T47D (cell line): ENCODE measurements at regions not wholly inside any gene's neighbourhood (a gene's known extent, or its start where the extent isn't known, plus 50 kb on each side); places are given as distances from the start of the nearest gene placed in this dataset.
"Not testable (repeated sequence)": the region's sequence is repeated elsewhere in the genome, so short reads cannot be mapped to it uniquely, and the experiment has no call there.

Experiments used
- DNase-seq, 2 experiments: peaks; one replicate each; pipeline versions ENCODE4 v3.0.0 to v3.0.0-alpha.2; 2011 to 2012; ENCODE audit warnings: low read depth in 1 of 2, low spot score in 1 of 2
- JUND ChIP-seq: IDR thresholded peaks from 2 replicates; pipeline ENCODE4 v1.6.1; 2012; ENCODE audit warnings: low read depth
- in situ Hi-C: cut with HindIII; loops from 2 replicates; pipeline ENCODE4 v1.10.0; 2016; ENCODE audit warnings: low sequenced_read_pairs, low pct_unique_long_range_greater_than_20kb

- TF ChIP-seq JUND, result no peak
- no peak for DNase-seq
- in situ Hi-C loops, result no loop called here
Measured at GRCh38 chr3:72279068-72279604, 494.2 kb upstream of the PROK2 start.

GRCh38 chr3:72278349-72279067 is 493.6 kb upstream of the PROK2 start:
- TF ChIP-seq JUND, result no peak
- DNase-seq, result no peak
- in situ Hi-C loops, result no loop called here

GRCh38 chr3:72277710-72278109 is 492.8 kb upstream of the PROK2 start:
- no peak for DNase-seq
- no peak for TF ChIP-seq JUND
- in situ Hi-C loops, result no loop called here

DNA sequence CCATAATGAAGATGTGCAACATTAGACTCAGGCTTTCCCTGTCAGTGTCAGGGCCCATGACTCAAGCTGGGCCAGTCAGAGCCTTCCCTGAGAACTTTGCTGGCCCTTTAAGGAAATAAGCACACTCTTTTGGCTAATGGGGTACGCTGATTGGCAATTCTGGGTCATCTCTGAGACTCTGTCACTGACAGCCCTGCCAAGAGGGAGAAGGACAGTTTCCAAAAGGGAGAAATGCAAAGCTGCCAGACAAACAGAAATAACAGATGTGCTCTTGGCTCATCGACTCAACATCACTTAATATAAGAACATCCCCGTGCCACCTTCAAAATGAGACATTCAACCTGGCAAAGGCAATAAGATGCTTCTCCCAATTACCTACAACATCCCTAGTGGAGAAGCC is 491.9 kb upstream of the PROK2 start:
- TF ChIP-seq JUND, result no peak
- in situ Hi-C loops, result no loop called here
- no peak for DNase-seq

GRCh38 chr3:72275331-72275751 is 490.4 kb upstream of the PROK2 start:
- no peak for DNase-seq
- in situ Hi-C loops, result no loop called here

GRCh38 chr3:72274493-72275330 is 489.8 kb upstream of the PROK2 start:
- DNase-seq, result peak in 1 of 2 experiments; percentile 30
- in situ Hi-C loops, result no loop called here
- TF ChIP-seq JUND, result no peak

More at GRCh38 chr3:72275331-72275751, 490.4 kb upstream of the PROK2 start:
- TF ChIP-seq JUND, result no peak

DNA sequence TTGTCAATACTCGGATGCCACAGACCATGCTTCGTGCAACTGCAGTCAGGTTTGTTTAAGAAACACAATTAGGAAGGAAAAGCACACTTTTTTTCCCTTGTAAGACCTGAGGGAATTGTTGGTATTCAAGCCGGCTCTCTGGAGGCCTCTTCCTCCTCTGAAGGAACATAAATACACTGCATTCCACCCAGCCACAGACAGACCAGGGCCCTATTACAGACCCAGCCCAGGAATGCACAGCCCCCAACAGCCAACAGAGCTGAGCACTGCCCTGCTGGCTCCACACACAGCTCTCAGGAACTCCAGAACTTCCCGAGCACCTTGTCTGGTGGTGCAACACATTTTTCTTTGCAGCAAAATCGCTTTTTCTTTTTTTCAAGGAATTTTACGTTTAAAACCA is 488.7 kb upstream of the PROK2 start:
- in situ Hi-C loops, result no loop called here
- no peak for TF ChIP-seq JUND
- no peak for DNase-seq

GRCh38 chr3:72272356-72272755 is 487.4 kb upstream of the PROK2 start:
- TF ChIP-seq JUND, result no peak
- no peak for DNase-seq
- in situ Hi-C loops, result no loop called here

- TF ChIP-seq JUND, result no peak
- no peak for DNase-seq
- in situ Hi-C loops, result no loop called here
Measured at GRCh38 chr3:72271923-72272322, 487.0 kb upstream of the PROK2 start.

DNA sequence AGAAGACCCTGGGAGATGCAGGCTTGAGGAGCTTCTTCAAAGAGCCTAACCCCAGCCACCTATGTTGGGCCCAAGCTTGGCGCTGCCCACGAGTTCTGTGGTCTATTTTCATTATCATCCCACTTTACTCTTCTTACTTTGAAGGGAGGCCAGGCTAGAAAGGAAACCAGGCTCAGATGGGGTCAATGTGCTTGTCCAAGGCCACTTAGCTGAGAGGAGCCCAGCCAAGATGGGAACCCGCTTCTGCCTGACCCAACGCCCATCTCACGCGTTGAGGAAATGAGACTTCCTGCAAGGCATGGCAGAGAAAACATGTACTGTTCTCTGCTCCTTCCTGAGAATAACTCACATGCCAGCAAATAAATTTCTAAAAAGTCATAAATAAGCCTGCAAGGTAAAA is 486.3 kb upstream of the PROK2 start:
- no peak for DNase-seq
- in situ Hi-C loops, result no loop called here
- no peak for TF ChIP-seq JUND

DNA sequence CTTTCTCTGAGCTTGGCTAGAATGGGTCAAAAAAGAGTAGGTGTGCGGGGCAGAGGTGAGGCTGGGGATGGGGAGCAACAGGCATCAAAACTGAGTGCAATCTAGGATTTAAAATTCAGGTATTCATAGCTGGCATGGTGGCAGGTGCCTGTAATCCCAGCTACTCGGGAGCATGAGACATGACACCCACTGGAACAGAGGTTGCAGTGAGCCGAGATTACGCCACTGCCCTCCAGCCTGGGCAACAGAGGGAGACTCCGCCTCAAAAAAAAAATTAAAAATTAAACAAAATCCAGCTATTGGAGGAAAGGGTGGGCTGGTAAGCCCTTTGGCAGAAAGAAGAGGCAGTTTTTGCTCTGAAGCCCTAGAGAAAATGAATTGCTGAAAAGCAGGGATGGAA is 485.8 kb upstream of the PROK2 start:
- DNase-seq, result no peak
- in situ Hi-C loops, result no loop called here
- TF ChIP-seq JUND, result no peak

DNA sequence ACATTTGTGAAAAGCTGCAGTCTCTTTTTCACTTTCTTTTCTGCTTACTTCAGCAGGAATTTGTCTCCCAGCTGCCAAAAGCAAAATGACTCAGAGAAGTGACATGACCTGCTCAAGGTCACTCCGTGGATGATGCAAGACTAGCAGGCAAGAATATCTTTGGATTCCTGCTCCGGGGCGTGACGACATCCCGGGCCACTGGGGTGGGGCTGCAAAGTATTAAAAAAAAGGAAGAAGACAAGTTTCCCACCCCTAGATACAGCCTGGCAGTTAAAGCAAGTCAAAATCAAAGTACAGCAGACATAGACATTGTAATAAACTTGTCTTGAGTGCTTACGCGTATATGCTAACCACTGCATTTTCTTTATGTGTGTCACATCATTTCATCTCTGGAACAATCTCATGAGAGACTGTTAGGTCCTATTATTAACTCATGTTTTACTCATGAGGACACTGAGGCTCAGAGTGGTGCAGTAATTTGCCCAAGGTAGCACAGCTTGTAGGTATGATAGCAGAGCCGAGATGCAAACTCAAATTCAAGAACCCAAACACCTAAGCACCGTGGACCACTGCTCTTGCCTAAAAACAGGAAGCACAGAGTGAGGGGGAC is 485.2 kb upstream of the PROK2 start:
- peak in 1 of 2 experiments; percentile 67 for DNase-seq
- in situ Hi-C loops, result no loop called here
- TF ChIP-seq JUND, result no peak

- DNase-seq, result no peak
- in situ Hi-C loops, result no loop called here
- TF ChIP-seq JUND, result no peak
Measured at GRCh38 chr3:72269475-72269874, 484.5 kb upstream of the PROK2 start.

DNA sequence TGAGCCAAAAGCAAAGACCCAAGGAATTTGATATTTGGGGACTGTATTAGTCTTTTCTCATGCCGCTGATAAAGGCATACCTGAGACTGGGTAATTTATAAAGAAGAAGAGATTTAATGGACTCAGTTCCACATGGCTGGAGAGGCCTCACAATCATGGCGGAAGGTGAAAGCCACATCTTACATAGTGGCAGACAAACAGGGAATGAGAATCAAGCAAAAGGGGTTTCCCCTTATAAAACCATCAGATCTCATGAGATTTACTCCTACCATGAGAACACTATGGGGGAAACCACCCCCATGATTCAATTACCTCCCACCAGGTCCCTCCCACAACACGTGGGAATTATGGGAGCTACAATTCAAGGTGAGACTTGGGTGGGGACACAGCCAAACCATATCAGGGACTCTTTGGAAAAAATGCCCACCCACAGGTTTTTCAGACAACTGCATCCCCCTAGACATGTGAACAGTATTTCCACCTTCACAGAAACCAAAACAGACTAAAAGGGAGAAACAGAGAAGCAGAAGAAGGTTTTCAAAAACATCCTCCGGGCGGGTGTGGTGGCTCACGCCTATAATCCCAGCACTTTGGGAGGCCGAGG is 482.1 kb upstream of the PROK2 start:
- DNase-seq, in situ Hi-C loops: not testable (repeated sequence)
